ENCODE measurements at regions not wholly inside any gene's neighbourhood (a gene's known extent, or its start where the extent isn't known, plus 50 kb on each side); places are given as distances from the start of the nearest gene placed in this dataset.

DNA sequence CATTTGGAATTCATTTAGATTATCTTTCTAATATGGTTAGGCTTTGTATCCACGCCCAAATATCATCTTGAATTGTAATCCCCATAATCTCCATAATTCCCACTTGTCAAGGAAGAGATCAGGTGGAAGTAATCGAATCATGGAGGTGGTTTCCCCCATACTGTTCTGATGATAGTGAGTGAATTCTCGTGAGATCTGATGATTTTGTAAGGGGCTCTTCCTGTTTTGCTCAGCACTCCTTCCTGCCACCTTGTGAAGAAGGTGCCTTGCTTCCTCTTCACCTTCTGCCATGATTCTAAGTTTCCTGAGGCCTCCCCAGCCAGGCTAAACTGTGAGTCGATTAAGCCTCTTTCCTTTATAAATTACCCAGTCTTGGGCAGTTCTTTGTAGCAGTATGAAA lies 527.5 kb upstream of the ARRDC3 start:
- Histone ChIP-seq H3K4me2 (replicated peaks; ENCODE audit: low read depth, low read length, poor library complexity, severe bottlenecking) (no peak overlapping the region), H3K27ac (ENCODE audit: low read length in 2 of 2) (no peak overlapping the region), H3K27me3 (replicated peaks in 1 of 4; ENCODE audit: control extremely low read depth in 1 of 4, control insufficient read depth in 3 of 4, insufficient read depth in 4 of 4, low read length in 3 of 4) (no peaks in the 10 kb centered on the region), H3K4me1 (ENCODE audit: control insufficient read depth in 2 of 2, insufficient read depth in 2 of 2, low read length in 2 of 2) (no peaks in the 10 kb centered on the region), H3K79me2 (ENCODE audit: control insufficient read depth, insufficient read depth, low read length) (no peaks in the 10 kb centered on the region), H3K9me3 (ENCODE audit: control extremely low read depth in 1 of 3, control insufficient read depth in 2 of 3, insufficient read depth in 1 of 3, low read length in 2 of 3) (no peaks in the 10 kb centered on the region), H3K36me3 (replicated peaks in 1 of 2; ENCODE audit: control extremely low read depth in 1 of 2, control insufficient read depth in 1 of 2, extremely low read depth in 1 of 2, insufficient read depth in 2 of 2, low read length in 1 of 2) (no peaks in the 10 kb centered on the region), H3K4me3 (ENCODE audit: control extremely low read depth in 1 of 5, extremely low read depth in 1 of 5, insufficient read depth in 1 of 5, low read depth in 2 of 5, low read length in 4 of 5) (no peak overlapping the region), H2AFZ (ENCODE audit: insufficient read depth, low read depth, low read length, poor library complexity, severe bottlenecking) (no peak overlapping the region), H4K20me1 (ENCODE audit: control insufficient read depth, insufficient read depth, low read length, poor library complexity, severe bottlenecking) (no peaks in the 10 kb centered on the region), H3K9ac (ENCODE audit: low read length) (no peak overlapping the region)
- DNase-seq (no peak), ATAC-seq (ENCODE audit: low read depth) (no peak)
- H3K9me3 Mint-ChIP-seq (ENCODE audit: insufficient read depth): no peaks in the 10 kb centered on the region
- H3K4me3 Mint-ChIP-seq: no peak overlapping the region
- intact Hi-C loops (cut with micrococcal nuclease): no loop called here
- TF ChIP-seq EZH2 (IDR thresholded peaks at IDR 0.05; ENCODE audit: borderline replicate concordance, insufficient read depth, low read depth, low read length, poor library complexity, severe bottlenecking): no peak
- TF ChIP-seq, protein P1, sequence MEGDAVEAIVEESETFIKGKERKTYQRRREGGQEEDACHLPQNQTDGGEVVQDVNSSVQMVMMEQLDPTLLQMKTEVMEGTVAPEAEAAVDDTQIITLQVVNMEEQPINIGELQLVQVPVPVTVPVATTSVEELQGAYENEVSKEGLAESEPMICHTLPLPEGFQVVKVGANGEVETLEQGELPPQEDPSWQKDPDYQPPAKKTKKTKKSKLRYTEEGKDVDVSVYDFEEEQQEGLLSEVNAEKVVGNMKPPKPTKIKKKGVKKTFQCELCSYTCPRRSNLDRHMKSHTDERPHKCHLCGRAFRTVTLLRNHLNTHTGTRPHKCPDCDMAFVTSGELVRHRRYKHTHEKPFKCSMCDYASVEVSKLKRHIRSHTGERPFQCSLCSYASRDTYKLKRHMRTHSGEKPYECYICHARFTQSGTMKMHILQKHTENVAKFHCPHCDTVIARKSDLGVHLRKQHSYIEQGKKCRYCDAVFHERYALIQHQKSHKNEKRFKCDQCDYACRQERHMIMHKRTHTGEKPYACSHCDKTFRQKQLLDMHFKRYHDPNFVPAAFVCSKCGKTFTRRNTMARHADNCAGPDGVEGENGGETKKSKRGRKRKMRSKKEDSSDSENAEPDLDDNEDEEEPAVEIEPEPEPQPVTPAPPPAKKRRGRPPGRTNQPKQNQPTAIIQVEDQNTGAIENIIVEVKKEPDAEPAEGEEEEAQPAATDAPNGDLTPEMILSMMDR (IDR thresholded peaks at IDR 0.05): no peak
- no peaks in the 10 kb centered on the region for H3K27me3 Mint-ChIP-seq
- CTCF ChIA-PET: no interaction called here
- WGBS (ENCODE audit: insufficient coverage): no CpG with 5 or more reads among the region's 4 CpGs
- POLR2A ChIA-PET: no interaction called here
- H3K4me1 Mint-ChIP-seq: no peaks in the 10 kb centered on the region
- H3K27ac Mint-ChIP-seq: no peak overlapping the region

DNA sequence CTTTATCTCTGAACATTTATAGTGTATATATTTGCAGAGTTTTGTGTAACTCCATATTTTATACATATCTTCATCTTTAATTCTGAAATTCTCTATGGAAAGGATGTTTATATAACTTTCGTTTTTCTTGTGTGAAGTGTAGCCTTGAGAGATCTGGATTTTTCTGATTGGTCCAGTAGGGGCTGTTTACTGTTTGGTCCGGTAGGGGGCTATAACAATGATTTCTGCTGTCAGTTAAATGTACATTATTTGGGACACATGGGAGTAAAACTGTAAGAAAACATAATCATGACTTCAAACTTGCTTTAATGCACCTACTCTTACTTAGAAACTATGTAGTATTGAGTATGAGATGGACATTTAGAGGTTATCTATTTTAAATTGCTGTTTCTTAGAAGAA lies 527.1 kb upstream of the ARRDC3 start:
- Histone ChIP-seq H4K20me1 (ENCODE audit: control insufficient read depth, insufficient read depth, low read length, poor library complexity, severe bottlenecking) (no peaks in the 10 kb centered on the region), H3K9me3 (ENCODE audit: control extremely low read depth in 1 of 3, control insufficient read depth in 2 of 3, insufficient read depth in 1 of 3, low read length in 2 of 3) (no peaks in the 10 kb centered on the region), H3K27me3 (replicated peaks in 1 of 4; ENCODE audit: control extremely low read depth in 1 of 4, control insufficient read depth in 3 of 4, insufficient read depth in 4 of 4, low read length in 3 of 4) (no peaks in the 10 kb centered on the region), H3K79me2 (ENCODE audit: control insufficient read depth, insufficient read depth, low read length) (no peaks in the 10 kb centered on the region), H3K27ac (ENCODE audit: low read length in 2 of 2) (no peak overlapping the region), H3K4me3 (ENCODE audit: control extremely low read depth in 1 of 5, extremely low read depth in 1 of 5, insufficient read depth in 1 of 5, low read depth in 2 of 5, low read length in 4 of 5) (no peak overlapping the region), H3K4me1 (ENCODE audit: control insufficient read depth in 2 of 2, insufficient read depth in 2 of 2, low read length in 2 of 2) (no peaks in the 10 kb centered on the region), H3K36me3 (replicated peaks in 1 of 2; ENCODE audit: control extremely low read depth in 1 of 2, control insufficient read depth in 1 of 2, extremely low read depth in 1 of 2, insufficient read depth in 2 of 2, low read length in 1 of 2) (no peaks in the 10 kb centered on the region), H3K4me2 (replicated peaks; ENCODE audit: low read depth, low read length, poor library complexity, severe bottlenecking) (no peak overlapping the region), H3K9ac (ENCODE audit: low read length) (no peak overlapping the region), H2AFZ (ENCODE audit: insufficient read depth, low read depth, low read length, poor library complexity, severe bottlenecking) (no peak overlapping the region)
- intact Hi-C loops (cut with micrococcal nuclease): no loop called here
- ChIA-PET POLR2A (no interaction called here), CTCF (no interaction called here)
- no CpG with 5 or more reads among the region's 2 CpGs for WGBS (ENCODE audit: insufficient coverage)
- Mint-ChIP-seq H3K9me3 (ENCODE audit: insufficient read depth) (no peaks in the 10 kb centered on the region), H3K27me3 (no peaks in the 10 kb centered on the region), H3K27ac (no peak overlapping the region), H3K4me1 (no peaks in the 10 kb centered on the region), H3K4me3 (no peak overlapping the region)
- ATAC-seq (ENCODE audit: low read depth) (no peak), DNase-seq (no peak)
- TF ChIP-seq, protein P1 (IDR thresholded peaks at IDR 0.05): no peak
- TF ChIP-seq EZH2 (IDR thresholded peaks at IDR 0.05; ENCODE audit: borderline replicate concordance, insufficient read depth, low read depth, low read length, poor library complexity, severe bottlenecking): no peak

Data from B cell (primary cell).